ENCODE measurements at regions not wholly inside any gene's neighbourhood (a gene's known extent, or its start where the extent isn't known, plus 50 kb on each side); places are given as distances from the start of the nearest gene placed in this dataset.
"Not testable (repeated sequence)": the region's sequence is repeated elsewhere in the genome, so short reads cannot be mapped to it uniquely, and the experiment has no call there.

- intact Hi-C loops (cut with micrococcal nuclease); ATAC-seq; DNase-seq: not testable (repeated sequence)
Observed at GRCh38 chr6:86872810-86873209, 64.5 kb upstream of the HTR1E start.

GRCh38 chr6:86871681-86872080, 65.6 kb upstream of the HTR1E start:
- intact Hi-C loops (cut with micrococcal nuclease): no loop called here
- no peak for DNase-seq
- ATAC-seq: no peak

- ATAC-seq: no peak
- intact Hi-C loops (cut with micrococcal nuclease): no loop called here
- no peak for DNase-seq
Observed at GRCh38 chr6:86869500-86869899, 67.8 kb upstream of the HTR1E start.

DNA sequence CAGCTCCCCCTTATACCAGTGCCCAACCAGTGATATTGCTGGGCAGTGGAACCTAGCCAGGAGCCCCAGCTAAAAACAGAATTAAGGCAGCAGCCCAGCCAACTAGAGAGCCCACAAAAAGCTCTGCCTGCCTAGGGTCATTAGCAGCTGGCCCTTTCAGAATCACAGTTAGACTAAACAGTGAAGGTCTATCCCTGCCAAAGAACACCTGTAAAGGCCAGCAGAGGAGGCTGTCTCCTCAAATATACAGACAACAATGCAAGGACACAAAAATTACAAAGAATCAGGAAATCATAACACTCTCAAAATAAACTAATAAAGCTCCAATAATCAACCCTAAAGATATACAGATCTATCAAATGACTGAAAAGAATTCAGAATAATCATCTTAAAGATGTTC, 77.8 kb upstream of the HTR1E start:
- intact Hi-C loops (cut with micrococcal nuclease): no loop called here
- no peak for DNase-seq
- no peak for ATAC-seq

- no peak for DNase-seq
- ATAC-seq: no peak
- intact Hi-C loops (cut with micrococcal nuclease): no loop called here
Observed at GRCh38 chr6:86858970-86859369, 78.4 kb upstream of the HTR1E start.

- intact Hi-C loops (cut with micrococcal nuclease): no loop called here
- ATAC-seq: no peak
Observed at GRCh38 chr6:86857783-86858182, 79.5 kb upstream of the HTR1E start.

DNA sequence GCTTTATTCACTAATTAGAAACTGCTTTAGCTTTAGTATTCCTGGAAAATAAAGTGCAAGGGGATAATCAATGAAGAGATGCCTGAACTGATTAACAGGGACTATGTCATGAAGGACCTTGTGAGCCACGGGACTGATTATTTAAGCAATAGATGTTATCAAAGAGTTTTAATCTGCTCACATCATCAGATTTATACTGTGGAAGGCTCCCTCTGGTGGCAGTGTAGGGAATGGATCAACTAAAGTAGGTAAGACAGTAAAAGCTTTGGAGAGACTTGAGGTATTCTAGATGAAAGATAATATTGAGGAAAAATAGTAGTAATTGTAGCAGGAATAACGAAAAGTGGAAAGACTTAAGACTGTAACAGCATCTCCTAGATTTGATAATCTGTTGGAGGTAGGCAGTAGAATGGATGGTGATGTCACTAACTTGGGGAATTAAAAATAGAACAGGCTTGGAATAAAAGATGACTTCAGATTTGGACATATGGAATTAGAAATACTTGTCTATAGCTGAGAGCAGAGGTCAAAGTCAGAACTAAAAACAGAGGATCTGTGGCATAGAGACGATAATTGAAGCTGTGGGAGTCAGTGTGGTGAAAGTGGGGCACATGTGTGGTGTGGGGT, 80.3 kb upstream of the HTR1E start:
- DNase-seq (no peak), ATAC-seq (no peak)
- intact Hi-C loops (cut with micrococcal nuclease): no loop called here

More at GRCh38 chr6:86857783-86858182, 79.5 kb upstream of the HTR1E start:
- no peak for DNase-seq

- ATAC-seq: no peak
- intact Hi-C loops (cut with micrococcal nuclease): no loop called here
- no peak for DNase-seq
Observed at GRCh38 chr6:86856379-86856778, 80.9 kb upstream of the HTR1E start.

GRCh38 chr6:86848986-86849385, 88.3 kb upstream of the HTR1E start:
- DNase-seq: no peak
- no peak for ATAC-seq
- intact Hi-C loops (cut with micrococcal nuclease): no loop called here

- DNase-seq (no peak), ATAC-seq (no peak)
- intact Hi-C loops (cut with micrococcal nuclease): no loop called here
Observed at GRCh38 chr6:86832686-86833085, 104.6 kb upstream of the HTR1E start.

- ATAC-seq (no peak), DNase-seq (no peak)
- intact Hi-C loops (cut with micrococcal nuclease): no loop called here
Observed at GRCh38 chr6:86825436-86825835, 111.9 kb upstream of the HTR1E start.

DNA sequence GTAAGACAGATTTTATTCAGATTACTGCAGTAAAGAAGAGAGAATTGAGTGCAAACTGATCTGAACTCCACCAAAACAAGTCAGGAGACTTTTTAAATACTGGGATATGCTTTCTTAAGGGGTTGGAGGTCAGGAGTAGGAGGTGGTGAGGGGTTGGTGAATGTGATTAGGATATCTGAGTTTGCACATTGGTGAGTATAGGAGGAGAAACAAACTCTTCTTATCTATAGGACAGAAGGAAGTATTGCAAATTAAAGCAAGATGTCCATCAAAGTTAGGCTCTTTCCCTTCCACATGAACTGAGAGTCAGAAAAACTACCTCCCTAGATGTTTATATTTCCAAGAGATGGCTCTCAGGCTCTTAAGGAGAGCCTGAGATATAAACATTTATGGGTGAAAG, 114.6 kb upstream of the HTR1E start:
- DNase-seq: no peak
- intact Hi-C loops (cut with micrococcal nuclease): no loop called here
- ATAC-seq: no peak

DNA sequence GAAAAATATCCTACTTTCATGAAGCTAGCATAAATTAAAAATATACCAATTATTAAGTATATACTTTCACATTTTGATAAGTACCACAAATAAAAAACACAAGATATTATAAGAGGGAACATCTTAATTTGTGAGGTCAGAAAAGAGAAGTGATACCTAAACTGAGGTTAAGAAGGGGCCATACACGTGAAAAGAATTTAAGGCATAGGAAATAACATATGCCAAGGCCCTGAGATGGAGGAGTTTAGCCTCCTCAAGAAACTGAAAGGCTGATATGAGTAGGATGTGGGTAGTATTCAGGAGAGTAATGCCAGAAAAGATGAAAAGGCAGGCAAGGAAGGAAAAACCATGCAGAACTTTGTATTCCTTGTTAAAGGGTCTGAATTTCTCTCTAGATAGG, 116.6 kb upstream of the HTR1E start:
- intact Hi-C loops (cut with micrococcal nuclease): no loop called here
- ATAC-seq: no peak
- no peak for DNase-seq

- DNase-seq (no peak), ATAC-seq (no peak)
Observed at GRCh38 chr6:86793649-86794048, 143.7 kb upstream of the HTR1E start.

GRCh38 chr6:86791476-86791875, 145.9 kb upstream of the HTR1E start:
- intact Hi-C loops (cut with micrococcal nuclease): no loop called here
- ATAC-seq (no peak), DNase-seq (no peak)

More at GRCh38 chr6:86793649-86794048, 143.7 kb upstream of the HTR1E start:
- intact Hi-C loops (cut with micrococcal nuclease): no loop called here

GRCh38 chr6:86789779-86790411, 147.4 kb upstream of the HTR1E start:
- intact Hi-C loops (cut with micrococcal nuclease): no loop called here
- ATAC-seq: no peak

DNA sequence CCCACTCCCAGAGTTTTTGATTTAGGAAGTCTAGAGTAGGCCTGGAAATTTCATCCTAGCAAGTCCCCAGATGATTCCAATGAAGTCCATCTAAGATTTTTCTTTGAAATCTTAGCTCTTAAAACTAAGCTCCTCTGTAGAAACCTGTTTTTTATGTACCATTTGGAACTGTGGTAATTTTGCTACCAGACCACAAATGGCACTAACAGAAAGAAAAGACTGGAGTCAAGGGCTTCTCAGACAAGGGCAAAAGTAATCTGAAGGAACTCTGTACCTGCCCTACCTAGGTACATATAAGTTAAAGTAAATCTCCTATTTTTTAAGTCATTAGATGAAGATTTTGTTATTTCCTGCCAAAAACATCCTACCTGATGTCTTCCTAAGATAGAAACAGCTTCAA, 155.0 kb upstream of the HTR1E start:
- no peak for DNase-seq
- ATAC-seq: no peak
- intact Hi-C loops (cut with micrococcal nuclease): no loop called here

More at GRCh38 chr6:86789779-86790411, 147.4 kb upstream of the HTR1E start:
- no peak for DNase-seq

- DNase-seq (no peak), ATAC-seq (no peak)
- intact Hi-C loops (cut with micrococcal nuclease): no loop called here
Observed at GRCh38 chr6:86780923-86781322, 156.4 kb upstream of the HTR1E start.

DNA sequence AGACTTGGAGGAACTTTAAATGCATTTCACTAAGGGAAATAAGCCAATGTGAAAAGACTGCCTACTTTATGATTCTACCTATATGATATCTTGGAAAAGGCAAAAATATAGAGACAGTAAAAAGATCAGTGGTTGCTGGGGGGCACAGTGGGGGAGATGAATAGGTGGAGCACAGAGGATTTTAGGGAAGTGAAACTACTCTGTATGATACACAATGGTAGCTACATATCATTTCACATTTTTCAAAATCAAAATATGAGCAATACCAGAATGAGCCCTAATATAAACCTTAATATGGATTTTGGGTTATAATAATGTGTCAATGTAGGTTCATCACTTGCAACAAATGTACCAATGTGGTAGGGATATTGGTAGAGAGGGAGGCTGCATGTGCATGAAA, 161.4 kb upstream of the HTR1E start:
- ATAC-seq: no peak
- intact Hi-C loops (cut with micrococcal nuclease): no loop called here
- no peak for DNase-seq

GRCh38 chr6:86765211-86765610, 172.1 kb upstream of the HTR1E start:
- DNase-seq: no peak
- ATAC-seq: no peak
- intact Hi-C loops (cut with micrococcal nuclease): no loop called here

GRCh38 chr6:86759953-86760352, 177.4 kb upstream of the HTR1E start:
- ATAC-seq; DNase-seq; intact Hi-C loops (cut with micrococcal nuclease): not testable (repeated sequence)

All from left ventricle myocardium superior (tissue), 1 donor.